CD4-positive, CD25-positive, alpha-beta regulatory T cell (primary cell): ENCODE measurements at regions not wholly inside any gene's neighbourhood (a gene's known extent, or its start where the extent isn't known, plus 50 kb on each side); places are given as distances from the start of the nearest gene placed in this dataset.

Experiments used
- ATAC-seq, 2 donors: fragments of 150-1000 bp; cut with Tn5 transposase; one replicate each; pipeline ENCODE4 v1.10.0; 2021; ENCODE audit warnings: low read depth in 2 of 2, moderate number of reproducible peaks in 2 of 2, moderate library complexity in 1 of 2
- DNase-seq, 3 donors: peaks; one replicate each; pipeline versions ENCODE4 v3.0.0 to v3.0.0-alpha.2; 2012 to 2022; ENCODE audit warnings: mixed read lengths in 1 of 3
- H3K27ac ChIP-seq: one replicate; pipeline ENCODE4 v1.7.0; 2013; ENCODE audit warnings: mild to moderate bottlenecking, low read length; ENCODE audit not compliant: insufficient read depth, poor library complexity, severe bottlenecking
- H3K27me3 ChIP-seq: one replicate; pipeline ENCODE4 v1.7.0; 2013; ENCODE audit warnings: low read length; ENCODE audit not compliant: control insufficient read depth, insufficient read depth
- H3K36me3 ChIP-seq: one replicate; pipeline ENCODE4 v1.7.0; 2013; ENCODE audit warnings: mild to moderate bottlenecking, low read length, moderate library complexity; ENCODE audit not compliant: control insufficient read depth, insufficient read depth
- H3K4me1 ChIP-seq: 2 replicates; pipeline ENCODE4 v1.7.0; 2013; ENCODE audit warnings: mild to moderate bottlenecking, low read length; ENCODE audit not compliant: insufficient read depth, control insufficient read depth, poor library complexity, severe bottlenecking
- H3K4me3 ChIP-seq: one replicate; pipeline ENCODE4 v1.7.0; 2013; ENCODE audit warnings: low read depth, mild to moderate bottlenecking, low read length, moderate library complexity
- H3K9me3 ChIP-seq, 2 experiments: 1 replicate in 1 of 2; 2 replicates in 1 of 2; pipeline ENCODE4 v1.7.0; 2013; ENCODE audit warnings: low read length in 2 of 2, mild to moderate bottlenecking in 1 of 2, moderate library complexity in 1 of 2; ENCODE audit not compliant: control insufficient read depth in 2 of 2
- H3K27ac Mint-ChIP-seq, 3 donors: one replicate each; pipeline ENCODE4 v1.8.0; 2020 to 2022; ENCODE audit warnings: mild to moderate bottlenecking in 3 of 3, mixed read lengths in 3 of 3, moderate library complexity in 2 of 3
- H3K27me3 Mint-ChIP-seq: one replicate; pipeline ENCODE4 v1.8.0; 2022; ENCODE audit warnings: mild to moderate bottlenecking, mixed read lengths
- H3K36me3 Mint-ChIP-seq: one replicate; pipeline ENCODE4 v1.8.0; 2020; ENCODE audit warnings: mixed read lengths
- H3K4me1 Mint-ChIP-seq, 4 donors: one replicate each; pipeline ENCODE4 v1.8.0; 2020 to 2022; ENCODE audit warnings: mixed read lengths in 4 of 4, mild to moderate bottlenecking in 1 of 4
- H3K4me3 Mint-ChIP-seq, 4 donors: one replicate each; pipeline ENCODE4 v1.8.0; 2020 to 2022; ENCODE audit warnings: mild to moderate bottlenecking in 4 of 4, mixed read lengths in 4 of 4, moderate library complexity in 3 of 4
- H3K9me3 Mint-ChIP-seq, 7 donors: one replicate each; pipeline ENCODE4 v1.8.0; 2020 to 2022; ENCODE audit warnings: mixed read lengths in 7 of 7, mild to moderate bottlenecking in 3 of 7, moderate library complexity in 2 of 7

GRCh38 chr10:128898133-128898915, 568.7 kb upstream of the MGMT start:
- DNase-seq (no peak), ATAC-seq (no peak)
- Histone ChIP-seq H3K36me3 (no peaks in the 10 kb centered on the region), H3K4me3 (no peak overlapping the region), H3K27ac (no peak overlapping the region), H3K4me1 (no peaks in the 10 kb centered on the region), H3K27me3 (no peaks in the 10 kb centered on the region), H3K9me3 (no peaks in the 10 kb centered on the region)
- H3K9me3 Mint-ChIP-seq, result peaks cover 0 to 4% (median 0%) of the 10 kb centered on the region in 7 donors
- H3K4me3 Mint-ChIP-seq, result no peak overlapping the region
- H3K27me3 Mint-ChIP-seq, result no peaks in the 10 kb centered on the region
- no peaks in the 10 kb centered on the region for H3K36me3 Mint-ChIP-seq
- H3K4me1 Mint-ChIP-seq, result peaks cover 0 to 12% (median 2%) of the 10 kb centered on the region in 4 donors
- no peak overlapping the region for H3K27ac Mint-ChIP-seq

- peaks cover 0 to 12% (median 2%) of the 10 kb centered on the region in 4 donors for H3K4me1 Mint-ChIP-seq
- ATAC-seq, result no peak
These were observed 568.2 kb upstream of the MGMT start for GRCh38 chr10:128898916-128899195.

GRCh38 chr10:128900456-128900855, 566.6 kb upstream of the MGMT start:
- no peaks in the 10 kb centered on the region for H3K27me3 ChIP-seq
- H3K27me3 Mint-ChIP-seq, result no peaks in the 10 kb centered on the region
- H3K27ac ChIP-seq, result no peak overlapping the region
- ATAC-seq (no peak), DNase-seq (no peak)
- H3K4me1 Mint-ChIP-seq, result peaks cover 0 to 12% (median 2%) of the 10 kb centered on the region in 4 donors
- no peak overlapping the region for H3K4me3 ChIP-seq
- no peak overlapping the region for H3K27ac Mint-ChIP-seq
- no peaks in the 10 kb centered on the region for H3K4me1 ChIP-seq
- peaks cover 0 to 4% (median 0%) of the 10 kb centered on the region in 7 donors for H3K9me3 Mint-ChIP-seq
- H3K36me3 Mint-ChIP-seq, result no peaks in the 10 kb centered on the region
- no peak overlapping the region for H3K4me3 Mint-ChIP-seq
- H3K9me3 ChIP-seq, result no peaks in the 10 kb centered on the region
- no peaks in the 10 kb centered on the region for H3K36me3 ChIP-seq

More at GRCh38 chr10:128898916-128899195, 568.2 kb upstream of the MGMT start:
- no peaks in the 10 kb centered on the region for H3K27me3 ChIP-seq
- Mint-ChIP-seq H3K4me3 (no peak overlapping the region), H3K27me3 (no peaks in the 10 kb centered on the region), H3K36me3 (no peaks in the 10 kb centered on the region), H3K27ac (no peak overlapping the region), H3K9me3 (peaks cover 0 to 4% (median 0%) of the 10 kb centered on the region in 7 donors)
- DNase-seq, result no peak
- H3K4me1 ChIP-seq, result no peaks in the 10 kb centered on the region
- H3K36me3 ChIP-seq, result no peaks in the 10 kb centered on the region
- H3K9me3 ChIP-seq, result no peaks in the 10 kb centered on the region
- no peak overlapping the region for H3K27ac ChIP-seq
- H3K4me3 ChIP-seq, result no peak overlapping the region

GRCh38 chr10:128901236-128901635, 565.8 kb upstream of the MGMT start:
- peaks cover 0 to 4% (median 0%) of the 10 kb centered on the region in 7 donors for H3K9me3 Mint-ChIP-seq
- Histone ChIP-seq H3K36me3 (no peaks in the 10 kb centered on the region), H3K27me3 (no peaks in the 10 kb centered on the region), H3K4me1 (no peaks in the 10 kb centered on the region), H3K9me3 (no peaks in the 10 kb centered on the region), H3K27ac (no peak overlapping the region), H3K4me3 (no peak overlapping the region)
- no peaks in the 10 kb centered on the region for H3K27me3 Mint-ChIP-seq
- DNase-seq (no peak), ATAC-seq (no peak)
- peaks cover 0 to 12% (median 2%) of the 10 kb centered on the region in 4 donors for H3K4me1 Mint-ChIP-seq
- no peak overlapping the region for H3K4me3 Mint-ChIP-seq
- H3K27ac Mint-ChIP-seq, result no peak overlapping the region
- no peaks in the 10 kb centered on the region for H3K36me3 Mint-ChIP-seq

GRCh38 chr10:128902031-128902710, 564.9 kb upstream of the MGMT start:
- no peak for ATAC-seq
- H3K27ac ChIP-seq, result no peak overlapping the region
- H3K4me3 ChIP-seq, result no peak overlapping the region
- no peaks in the 10 kb centered on the region for H3K36me3 Mint-ChIP-seq
- no peaks in the 10 kb centered on the region for H3K27me3 Mint-ChIP-seq
- H3K36me3 ChIP-seq, result no peaks in the 10 kb centered on the region
- no peaks in the 10 kb centered on the region for H3K27me3 ChIP-seq
- peaks cover 0 to 12% (median 2%) of the 10 kb centered on the region in 4 donors for H3K4me1 Mint-ChIP-seq
- DNase-seq, result no peak
- no peaks in the 10 kb centered on the region for H3K4me1 ChIP-seq
- H3K9me3 ChIP-seq, result no peaks in the 10 kb centered on the region
- H3K9me3 Mint-ChIP-seq, result peaks cover 0 to 4% (median 0%) of the 10 kb centered on the region in 7 donors
- H3K27ac Mint-ChIP-seq, result no peak overlapping the region
- H3K4me3 Mint-ChIP-seq, result no peak overlapping the region

GRCh38 chr10:128907155-128907941, 559.7 kb upstream of the MGMT start:
- peaks cover 5% of the 10 kb centered on the region for H3K4me1 ChIP-seq
- peak overlapping the region in 1 of 3 donors; percentile 75 for H3K27ac Mint-ChIP-seq
- no peak overlapping the region for H3K4me3 Mint-ChIP-seq
- ATAC-seq (no peak), DNase-seq (no peak)
- peaks cover 3 to 24% (median 10%) of the 10 kb centered on the region in 4 donors for H3K4me1 Mint-ChIP-seq
- no peaks in the 10 kb centered on the region for H3K36me3 Mint-ChIP-seq
- H3K36me3 ChIP-seq, result no peaks in the 10 kb centered on the region
- no peaks in the 10 kb centered on the region for H3K9me3 ChIP-seq
- no peak overlapping the region for H3K4me3 ChIP-seq
- no peak overlapping the region for H3K27ac ChIP-seq
- peaks cover 0 to 4% (median 1%) of the 10 kb centered on the region in 7 donors for H3K9me3 Mint-ChIP-seq
- H3K27me3 ChIP-seq, result no peaks in the 10 kb centered on the region
- no peaks in the 10 kb centered on the region for H3K27me3 Mint-ChIP-seq

- H3K4me3 ChIP-seq, result peak overlapping the region; percentile 28
- peaks cover 7% of the 10 kb centered on the region for H3K4me1 ChIP-seq
- H3K36me3 ChIP-seq, result no peaks in the 10 kb centered on the region
- H3K27ac Mint-ChIP-seq, result peak overlapping the region in 2 of 3 donors; percentile 38 to 75
- no peaks in the 10 kb centered on the region for H3K36me3 Mint-ChIP-seq
- DNase-seq (peak in 1 of 3 donors; percentile 44), ATAC-seq (peak in 1 of 2 donors; percentile 41)
- peaks cover 0 to 1% (median 1%) of the 10 kb centered on the region in 7 donors for H3K9me3 Mint-ChIP-seq
- H3K4me1 Mint-ChIP-seq, result peaks cover 6 to 31% (median 13%) of the 10 kb centered on the region in 4 donors
- H3K27ac ChIP-seq, result no peak overlapping the region
- no peaks in the 10 kb centered on the region for H3K27me3 Mint-ChIP-seq
- H3K27me3 ChIP-seq, result no peaks in the 10 kb centered on the region
- no peaks in the 10 kb centered on the region for H3K9me3 ChIP-seq
- peak overlapping the region in 2 of 4 donors; percentile 9 to 18 for H3K4me3 Mint-ChIP-seq
These were observed 558.9 kb upstream of the MGMT start for GRCh38 chr10:128908099-128908498.
